Neuronal stem cell (in vitro differentiated cells): ENCODE measurements at regions not wholly inside any gene's neighbourhood (a gene's known extent, or its start where the extent isn't known, plus 50 kb on each side); places are given as distances from the start of the nearest gene placed in this dataset.

ENCODE experiments used
- DNase-seq: peaks from one replicate; pipeline ENCODE4 v3.0.0-alpha.2; 2013; ENCODE audit warnings: low spot score
- H2AFZ ChIP-seq: one replicate; pipeline ENCODE4 v1.6.1; 2013; ENCODE audit warnings: mild to moderate bottlenecking, low read length, inconsistent platforms
- H2AK5ac ChIP-seq: 2 replicates; pipeline ENCODE4 v1.6.1; 2013; ENCODE audit warnings: low read depth, mild to moderate bottlenecking, inconsistent platforms, low read length, moderate library complexity, mixed read lengths
- H2BK120ac ChIP-seq: 2 replicates; pipeline ENCODE4 v1.6.1; 2013; ENCODE audit warnings: low read depth, mild to moderate bottlenecking, inconsistent platforms, low read length, moderate library complexity, mixed read lengths
- H2BK12ac ChIP-seq: one replicate; pipeline ENCODE4 v1.6.1; 2013; ENCODE audit warnings: low read length, inconsistent platforms
- H2BK15ac ChIP-seq: 2 replicates; pipeline ENCODE4 v1.6.1; 2013; ENCODE audit warnings: mild to moderate bottlenecking, low read length, inconsistent platforms, mixed read lengths
- H2BK5ac ChIP-seq: one replicate; pipeline ENCODE4 v1.6.1; 2013; ENCODE audit warnings: inconsistent platforms, mild to moderate bottlenecking, low read length, moderate library complexity
- H3K14ac ChIP-seq: one replicate; pipeline ENCODE4 v1.6.1; 2013; ENCODE audit warnings: low read length, inconsistent platforms
- H3K18ac ChIP-seq: 2 replicates; pipeline ENCODE4 v1.6.1; 2013; ENCODE audit warnings: low read length, inconsistent platforms
- H3K23ac ChIP-seq: 2 replicates; pipeline ENCODE4 v1.6.1; 2013; ENCODE audit warnings: low read depth, mild to moderate bottlenecking, mixed read lengths, low read length, inconsistent platforms; ENCODE audit not compliant: poor library complexity
- H3K27ac ChIP-seq: replicated peaks from 3 replicates; pipeline ENCODE4 v1.5.1; 2013; ENCODE audit warnings: low read length, inconsistent platforms
- H3K27me3 ChIP-seq, 3 experiments: 2 replicates each; pipeline ENCODE4 v1.6.1; 2013; ENCODE audit warnings: low read length in 3 of 3, mild to moderate bottlenecking in 2 of 3, inconsistent platforms in 1 of 3, low read depth in 1 of 3, mixed read lengths in 1 of 3, moderate library complexity in 1 of 3; ENCODE audit not compliant: control insufficient read depth in 3 of 3, insufficient read depth in 3 of 3
- H3K36me3 ChIP-seq, 2 donors: replicated peaks in 1 of 2; 2 replicates each; pipeline ENCODE4 v1.6.1; 2013; ENCODE audit warnings: low read length in 2 of 2; ENCODE audit not compliant: control insufficient read depth in 2 of 2, insufficient read depth in 2 of 2
- H3K4ac ChIP-seq: 2 replicates; pipeline ENCODE4 v1.6.1; 2013; ENCODE audit warnings: inconsistent platforms, mild to moderate bottlenecking, low read length, moderate library complexity
- H3K4me1 ChIP-seq, 2 donors: 1 replicate in 1 of 2; 2 replicates in 1 of 2; pipeline ENCODE4 v1.6.1; 2013; ENCODE audit warnings: low read length in 2 of 2, low read depth in 1 of 2; ENCODE audit not compliant: control insufficient read depth in 2 of 2, insufficient read depth in 1 of 2
- H3K4me2 ChIP-seq: one replicate; pipeline ENCODE4 v1.6.1; 2013; ENCODE audit warnings: mild to moderate bottlenecking, low read length, inconsistent platforms; ENCODE audit not compliant: insufficient read depth, poor library complexity, severe bottlenecking
- H3K4me3 ChIP-seq, 2 donors: 2 replicates each; pipeline ENCODE4 v1.5.1; 2013; ENCODE audit warnings: low read length in 2 of 2, mild to moderate bottlenecking in 2 of 2, inconsistent platforms in 1 of 2, moderate library complexity in 1 of 2
- H3K79me1 ChIP-seq: one replicate; pipeline ENCODE4 v1.6.1; 2013; ENCODE audit warnings: low read depth, mild to moderate bottlenecking, inconsistent platforms, low read length, moderate library complexity
- H3K9ac ChIP-seq: one replicate; pipeline ENCODE4 v1.6.1; 2013; ENCODE audit warnings: mild to moderate bottlenecking, low read depth, low read length, inconsistent platforms; ENCODE audit not compliant: poor library complexity
- H3K9me3 ChIP-seq, 2 donors: replicated peaks in 1 of 2; 2 replicates each; pipeline versions ENCODE3 to v1.6.1; 2013; ENCODE audit warnings: low read length in 2 of 2, mild to moderate bottlenecking in 2 of 2, inconsistent platforms in 1 of 2, low read depth in 1 of 2, mixed read lengths in 1 of 2, moderate library complexity in 1 of 2; ENCODE audit not compliant: control insufficient read depth in 2 of 2, insufficient read depth in 1 of 2
- H4K8ac ChIP-seq: one replicate; pipeline ENCODE4 v1.6.1; 2013; ENCODE audit warnings: low read depth, mild to moderate bottlenecking, inconsistent platforms, low read length, moderate library complexity
- H4K91ac ChIP-seq: one replicate; pipeline ENCODE4 v1.6.1; 2013; ENCODE audit warnings: low read length, low read depth, mild to moderate bottlenecking, inconsistent platforms; ENCODE audit not compliant: poor library complexity
- WGBS, 2 donors: extraction: QIAGEN DNeasy Blood & Tissue Kit; methylation state at CpG; one replicate each; pipeline ENCODE4 v1.1.7; 2013; ENCODE audit warnings: missing lambda C conversion rate in 2 of 2, mixed read lengths in 1 of 2; ENCODE audit not compliant: insufficient read length in 2 of 2, insufficient replicate concordance in 1 of 2; ENCODE audit errors: extremely low coverage in 2 of 2; 5-methylcytosine and 5-hydroxymethylcytosine counted together

DNA sequence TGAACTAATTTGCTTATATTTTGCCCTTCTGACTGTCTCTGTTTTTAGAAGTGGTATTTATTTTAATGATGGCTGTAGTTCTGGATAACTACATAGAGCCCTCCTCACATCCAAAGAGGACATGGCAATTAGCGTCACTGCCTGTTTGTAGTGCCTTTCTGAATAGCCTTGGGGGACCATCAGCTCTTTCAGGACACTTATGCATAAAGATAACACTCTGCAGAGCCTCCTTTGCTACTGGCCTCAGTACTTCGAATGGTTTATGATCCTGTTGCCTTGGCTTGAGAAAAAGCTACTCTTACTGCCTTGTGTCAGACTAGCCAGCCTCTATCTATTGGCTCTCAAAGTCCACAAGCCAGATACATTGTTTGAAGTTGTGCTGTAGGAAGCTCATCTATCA, 105.4 kb upstream of the SPRED1 start:
- no peak overlapping the region for H3K23ac ChIP-seq
- H2BK120ac ChIP-seq, result no peak overlapping the region
- no peak overlapping the region for H3K4me3 ChIP-seq
- no peak overlapping the region for H4K91ac ChIP-seq
- H3K27ac ChIP-seq, result no peak overlapping the region
- peaks cover 2 to 11% of the 10 kb centered on the region in 2 donors for H3K4me1 ChIP-seq
- H2BK12ac ChIP-seq, result no peak overlapping the region
- no peak overlapping the region for H3K9ac ChIP-seq
- no peak overlapping the region for H2BK5ac ChIP-seq
- no CpG with 5 or more reads among the region's 2 CpGs for WGBS, 2 donors
- H3K4me2 ChIP-seq, result no peak overlapping the region
- H3K14ac ChIP-seq, result no peak overlapping the region
- no peak for DNase-seq
- H3K27me3 ChIP-seq, result no peaks in the 10 kb centered on the region
- H2AFZ ChIP-seq, result peak overlapping the region; percentile 73
- no peak overlapping the region for H2AK5ac ChIP-seq
- H3K79me1 ChIP-seq, result no peaks in the 10 kb centered on the region
- no peak overlapping the region for H4K8ac ChIP-seq
- no peak overlapping the region for H2BK15ac ChIP-seq
- H3K18ac ChIP-seq, result no peak overlapping the region
- H3K36me3 ChIP-seq, result no peaks in the 10 kb centered on the region
- H3K9me3 ChIP-seq, result peaks cover 5 to 26% of the 10 kb centered on the region in 2 donors
- H3K4ac ChIP-seq, result no peak overlapping the region

DNA sequence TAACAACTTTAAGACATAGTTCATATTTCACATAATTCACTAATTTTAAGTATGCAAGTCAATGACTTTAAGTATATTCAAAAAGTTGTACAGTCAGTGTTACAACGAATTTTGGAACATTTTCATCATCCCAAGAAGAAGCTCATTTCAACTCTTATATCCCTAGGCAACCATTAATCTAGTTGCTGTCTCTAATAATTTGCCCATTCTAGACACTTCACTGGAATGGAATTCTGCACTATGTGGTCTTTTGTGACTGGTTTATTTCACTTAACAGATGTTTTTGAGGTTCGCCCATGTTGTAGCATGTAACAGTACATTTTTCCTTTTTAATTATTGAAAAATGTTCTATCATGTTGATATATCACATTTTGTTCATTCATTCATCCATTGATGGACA, 104.2 kb upstream of the SPRED1 start:
- Histone ChIP-seq H2AK5ac (no peak overlapping the region), H3K18ac (no peak overlapping the region), H2BK15ac (no peak overlapping the region), H3K27ac (no peak overlapping the region), H3K9ac (no peak overlapping the region), H3K23ac (no peak overlapping the region), H3K4ac (no peak overlapping the region), H3K9me3 (peaks cover 5 to 26% of the 10 kb centered on the region in 2 donors), H4K91ac (no peak overlapping the region), H3K36me3 (no peaks in the 10 kb centered on the region), H3K4me2 (no peak overlapping the region), H2BK120ac (no peak overlapping the region), H2BK5ac (no peak overlapping the region), H3K79me1 (no peaks in the 10 kb centered on the region), H4K8ac (no peak overlapping the region), H2BK12ac (no peak overlapping the region), H3K4me1 (peaks cover 2 to 11% of the 10 kb centered on the region in 2 donors), H2AFZ (no peak overlapping the region), H3K14ac (no peak overlapping the region), H3K4me3 (no peak overlapping the region), H3K27me3 (no peaks in the 10 kb centered on the region)
- DNase-seq, result no peak
- no CpG with 5 or more reads among the region's 2 CpGs for WGBS, 2 donors

DNA sequence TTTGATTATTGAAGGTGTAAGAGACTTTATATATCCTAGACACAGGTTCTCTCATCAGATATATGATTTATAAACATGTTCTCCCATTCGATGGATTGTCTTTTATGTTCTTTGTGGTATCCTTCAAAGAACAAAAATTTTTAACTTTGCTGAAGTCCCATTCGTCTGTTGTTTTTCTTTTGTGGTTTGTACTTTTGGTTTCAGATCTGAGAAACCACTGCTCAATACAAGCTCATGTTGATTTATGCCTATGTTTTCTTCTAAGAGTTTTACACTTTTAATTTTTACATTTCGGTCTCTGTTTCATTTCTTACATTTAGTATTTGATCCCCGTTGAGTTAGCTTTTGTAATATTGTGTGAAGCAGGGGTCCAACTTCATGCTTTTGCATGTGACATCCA, 103.3 kb upstream of the SPRED1 start:
- H2AK5ac ChIP-seq, result no peak overlapping the region
- no peak overlapping the region for H4K8ac ChIP-seq
- no peaks in the 10 kb centered on the region for H3K36me3 ChIP-seq
- H3K79me1 ChIP-seq, result no peaks in the 10 kb centered on the region
- H3K9me3 ChIP-seq, result peaks cover 5 to 26% of the 10 kb centered on the region in 2 donors
- H4K91ac ChIP-seq, result no peak overlapping the region
- H3K9ac ChIP-seq, result no peak overlapping the region
- no peak overlapping the region for H2BK15ac ChIP-seq
- H3K23ac ChIP-seq, result no peak overlapping the region
- no peaks in the 10 kb centered on the region for H3K27me3 ChIP-seq
- H2BK12ac ChIP-seq, result no peak overlapping the region
- H3K4me3 ChIP-seq, result no peak overlapping the region
- WGBS, 2 donors, result no CpG with 5 or more reads among the region's 4 CpGs
- no peak overlapping the region for H3K14ac ChIP-seq
- no peak overlapping the region for H2BK120ac ChIP-seq
- no peak for DNase-seq
- no peak overlapping the region for H2AFZ ChIP-seq
- no peak overlapping the region for H3K18ac ChIP-seq
- no peak overlapping the region for H2BK5ac ChIP-seq
- no peak overlapping the region for H3K4me2 ChIP-seq
- peaks cover 2 to 11% of the 10 kb centered on the region in 2 donors for H3K4me1 ChIP-seq
- no peak overlapping the region for H3K4ac ChIP-seq
- H3K27ac ChIP-seq, result no peak overlapping the region

DNA sequence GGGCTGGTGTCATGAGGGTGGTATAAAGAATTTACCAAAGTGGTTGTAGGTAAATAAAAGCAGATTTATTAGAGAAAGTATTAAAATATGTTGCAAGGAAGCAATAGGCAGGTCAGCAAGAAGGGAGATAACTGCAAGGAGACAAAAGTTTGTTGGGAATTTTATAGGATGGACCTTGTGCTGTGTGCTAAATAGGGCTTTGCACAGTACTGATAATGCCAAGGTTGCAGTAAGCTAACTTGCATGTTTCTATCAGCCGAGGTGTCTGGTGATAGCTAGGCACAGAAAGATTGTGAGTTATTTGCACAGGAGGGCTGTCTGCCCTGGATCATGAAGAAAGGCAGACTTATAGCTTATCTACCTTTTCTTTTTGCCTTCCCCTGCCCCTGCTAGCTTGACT, 102.5 kb upstream of the SPRED1 start:
- Histone ChIP-seq H4K91ac (no peak overlapping the region), H2BK120ac (no peak overlapping the region), H2BK12ac (no peak overlapping the region), H3K9ac (no peak overlapping the region), H3K18ac (no peak overlapping the region), H3K14ac (no peak overlapping the region), H3K79me1 (no peaks in the 10 kb centered on the region), H3K23ac (no peak overlapping the region), H3K9me3 (peaks cover 5 to 30% of the 10 kb centered on the region in 2 donors), H4K8ac (no peak overlapping the region), H2AK5ac (no peak overlapping the region), H3K4me3 (no peak overlapping the region), H2BK5ac (no peak overlapping the region), H3K36me3 (no peaks in the 10 kb centered on the region), H3K4me2 (no peak overlapping the region), H3K4me1 (peaks cover under 1 to 9% of the 10 kb centered on the region in 2 donors), H2BK15ac (no peak overlapping the region), H2AFZ (no peak overlapping the region), H3K4ac (no peak overlapping the region), H3K27ac (no peak overlapping the region), H3K27me3 (no peaks in the 10 kb centered on the region)
- WGBS, 2 donors, result no CpG with 5 or more reads among the region's 1 CpG
- DNase-seq, result no peak
